ENCODE measurements at regions not wholly inside any gene's neighbourhood (a gene's known extent, or its start where the extent isn't known, plus 50 kb on each side); places are given as distances from the start of the nearest gene placed in this dataset.

GRCh38 chr6:119673741-119674140 is 324.2 kb upstream of the MAN1A1 start:
- no peak for TF ChIP-seq POLR2AphosphoS5 (IDR thresholded peaks at IDR 0.05; ENCODE audit: low read depth, low read length)
- TF ChIP-seq REST (IDR thresholded peaks at IDR 0.05; ENCODE audit: insufficient read depth in 1 of 2, low read depth in 2 of 2, low read length in 2 of 2), result no peak
- TF ChIP-seq SIN3A (IDR thresholded peaks at IDR 0.05; ENCODE audit: borderline replicate concordance, insufficient read depth, low read length), result no peak
- TF ChIP-seq TAF1 (IDR thresholded peaks at IDR 0.05; ENCODE audit: borderline replicate concordance, insufficient read depth, low read length), result no peak
- TF ChIP-seq FOXP2 (optimal IDR thresholded peaks at IDR 0.05; ENCODE audit: borderline replicate concordance, extremely low read depth, extremely low read length, insufficient read depth), result no peak

Measured in PFSK-1 (cell line).